ENCODE measurements at regions not wholly inside any gene's neighbourhood (a gene's known extent, or its start where the extent isn't known, plus 50 kb on each side); places are given as distances from the start of the nearest gene placed in this dataset.

- TF ChIP-seq, protein P1, sequence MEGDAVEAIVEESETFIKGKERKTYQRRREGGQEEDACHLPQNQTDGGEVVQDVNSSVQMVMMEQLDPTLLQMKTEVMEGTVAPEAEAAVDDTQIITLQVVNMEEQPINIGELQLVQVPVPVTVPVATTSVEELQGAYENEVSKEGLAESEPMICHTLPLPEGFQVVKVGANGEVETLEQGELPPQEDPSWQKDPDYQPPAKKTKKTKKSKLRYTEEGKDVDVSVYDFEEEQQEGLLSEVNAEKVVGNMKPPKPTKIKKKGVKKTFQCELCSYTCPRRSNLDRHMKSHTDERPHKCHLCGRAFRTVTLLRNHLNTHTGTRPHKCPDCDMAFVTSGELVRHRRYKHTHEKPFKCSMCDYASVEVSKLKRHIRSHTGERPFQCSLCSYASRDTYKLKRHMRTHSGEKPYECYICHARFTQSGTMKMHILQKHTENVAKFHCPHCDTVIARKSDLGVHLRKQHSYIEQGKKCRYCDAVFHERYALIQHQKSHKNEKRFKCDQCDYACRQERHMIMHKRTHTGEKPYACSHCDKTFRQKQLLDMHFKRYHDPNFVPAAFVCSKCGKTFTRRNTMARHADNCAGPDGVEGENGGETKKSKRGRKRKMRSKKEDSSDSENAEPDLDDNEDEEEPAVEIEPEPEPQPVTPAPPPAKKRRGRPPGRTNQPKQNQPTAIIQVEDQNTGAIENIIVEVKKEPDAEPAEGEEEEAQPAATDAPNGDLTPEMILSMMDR (IDR thresholded peaks at IDR 0.05), result no peak
- TF ChIP-seq POLR2A (IDR thresholded peaks at IDR 0.05), result no peak
These were observed 541.6 kb upstream of the ALCAM start for GRCh38 chr3:104825116-104825515.
